Fibroblast of villous mesenchyme (primary cell): ENCODE measurements at regions not wholly inside any gene's neighbourhood (a gene's known extent, or its start where the extent isn't known, plus 50 kb on each side); places are given as distances from the start of the nearest gene placed in this dataset. TPM values are rescaled to one million over a fixed set of nuclear protein-coding genes. Genes with fewer than 3 reads are reported as not detected.

Experiments used
- small RNA-seq: library from RNA; depleted of rRNA; stranded (forward); fragments of <200 nt; gene quantifications from one replicate; pipeline ENCODE3, GENCODE V24; 2012

Small RNA genes in the stretch of these regions (small RNA-seq; reads per million reads assigned to genes)
- not detected for gene AC126177.5
